IMR-90 (cell line): ENCODE measurements at regions not wholly inside any gene's neighbourhood (a gene's known extent, or its start where the extent isn't known, plus 50 kb on each side); places are given as distances from the start of the nearest gene placed in this dataset.

ENCODE experiments used
- ATAC-seq: fragments of 200-7000 bp; cut with Tn5 transposase; 2 replicates; pipeline ENCODE4 v1.9.1; 2020; ENCODE audit warnings: low read depth, mild to moderate bottlenecking, moderate library complexity
- BruUV-seq: library from RNA; stranded (reverse); fragments of 400-500 nt; replicated peaks from 2 replicates; lab custom pipeline; 2021; lab: Mats Ljungman, UMichigan
- CTCF ChIA-PET: fragments of 300-600 bp; formaldehyde crosslinking; extraction: SDS; loops from one replicate; lab custom pipeline; 2021; ENCODE audit warnings: antibody characterized with exemption; lab: Yijun Ruan, JAX
- POLR2A ChIA-PET: fragments of 300-600 bp; sonication (Branson Sonifier 250); formaldehyde crosslinking; loops from one replicate; lab custom pipeline; 2022; ENCODE audit warnings: antibody characterized with exemption; ENCODE audit not compliant: unreplicated experiment; lab: Charles Lee
- DNase-seq: peaks from one replicate; pipeline ENCODE4 v3.0.0; 2013
- H2AFZ ChIP-seq: replicated peaks from 2 replicates; pipeline ENCODE3; 2013; ENCODE audit warnings: low read length, mild to moderate bottlenecking; ENCODE audit not compliant: poor library complexity
- H2AK5ac ChIP-seq: 2 replicates; pipeline ENCODE4 v1.6.1; 2013; ENCODE audit warnings: low read depth, low read length, inconsistent platforms
- H2AK9ac ChIP-seq: replicated peaks from 2 replicates; pipeline ENCODE3; 2013; ENCODE audit warnings: mild to moderate bottlenecking, low read depth, low read length, moderate library complexity; ENCODE audit not compliant: poor library complexity
- H2BK120ac ChIP-seq: 2 replicates; pipeline ENCODE4 v1.6.1; 2013; ENCODE audit warnings: low read depth, low read length, inconsistent platforms
- H2BK15ac ChIP-seq: 3 replicates; pipeline ENCODE4 v1.6.1; 2013; ENCODE audit warnings: low read depth, low read length, inconsistent platforms
- H2BK20ac ChIP-seq: 2 replicates; pipeline ENCODE4 v1.6.1; 2013; ENCODE audit warnings: low read depth, mild to moderate bottlenecking, inconsistent platforms, low read length, moderate library complexity
- H2BK5ac ChIP-seq: 2 replicates; pipeline ENCODE4 v1.6.1; 2013; ENCODE audit warnings: mild to moderate bottlenecking, low read depth, low read length, inconsistent platforms; ENCODE audit not compliant: poor library complexity, severe bottlenecking
- H3K14ac ChIP-seq: replicated peaks from 2 replicates; pipeline ENCODE4 v1.6.1; 2013; ENCODE audit warnings: low read depth, low read length, inconsistent platforms
- H3K18ac ChIP-seq: 2 replicates; pipeline ENCODE4 v1.6.1; 2013; ENCODE audit warnings: low read depth, low read length, control low read depth
- H3K23ac ChIP-seq: 2 replicates; pipeline ENCODE4 v1.6.1; 2013; ENCODE audit warnings: low read depth, low read length, inconsistent platforms
- H3K27ac ChIP-seq: 2 replicates; pipeline ENCODE4 v1.5.1; 2013; ENCODE audit warnings: mild to moderate bottlenecking, control low read depth, low read length; ENCODE audit not compliant: insufficient read depth
- H3K27me3 ChIP-seq: 2 replicates; pipeline ENCODE4 v1.6.1; 2013; ENCODE audit warnings: low read length; ENCODE audit not compliant: control insufficient read depth, insufficient read depth
- H3K36me3 ChIP-seq: 2 replicates; pipeline ENCODE4 v1.6.1; 2013; ENCODE audit warnings: low read length, mixed read lengths; ENCODE audit not compliant: control insufficient read depth, insufficient read depth
- H3K4ac ChIP-seq: 2 replicates; pipeline ENCODE4 v1.6.1; 2013; ENCODE audit warnings: low read depth, low read length, inconsistent platforms
- H3K4me1 ChIP-seq: 2 replicates; pipeline ENCODE4 v1.6.1; 2013; ENCODE audit warnings: low read length, mixed read lengths; ENCODE audit not compliant: control insufficient read depth, insufficient read depth
- H3K4me2 ChIP-seq: 2 replicates; pipeline ENCODE4 v1.6.1; 2013; ENCODE audit warnings: low read depth, mild to moderate bottlenecking, control low read depth, low read length, moderate library complexity
- H3K4me3 ChIP-seq: 2 replicates; pipeline ENCODE4 v1.5.1; 2013; ENCODE audit warnings: low read depth, mild to moderate bottlenecking, control low read depth, low read length, moderate library complexity; ENCODE audit not compliant: insufficient read depth
- H3K56ac ChIP-seq: 2 replicates; pipeline ENCODE4 v1.6.1; 2013; ENCODE audit warnings: low read length, inconsistent platforms; ENCODE audit not compliant: insufficient read depth; ENCODE audit errors: extremely low read depth
- H3K79me1 ChIP-seq, 2 experiments: 2 replicates each; pipeline ENCODE4 v1.6.1; 2013; ENCODE audit warnings: low read length in 2 of 2, inconsistent platforms in 1 of 2, low read depth in 1 of 2
- H3K9ac ChIP-seq: 2 replicates; pipeline ENCODE4 v1.6.1; 2013; ENCODE audit warnings: low read depth, low read length, control low read depth
- H3K9me1 ChIP-seq: 2 replicates; pipeline ENCODE4 v1.6.1; 2013; ENCODE audit warnings: low read length, inconsistent platforms; ENCODE audit not compliant: insufficient read depth
- H3K9me3 ChIP-seq: 2 replicates; pipeline ENCODE4 v1.6.1; 2013; ENCODE audit warnings: low read length; ENCODE audit not compliant: control insufficient read depth, insufficient read depth
- H4K20me1 ChIP-seq: 2 replicates; pipeline ENCODE4 v1.6.1; 2013; ENCODE audit warnings: low read length, inconsistent platforms; ENCODE audit not compliant: insufficient read depth
- H4K5ac ChIP-seq: 2 replicates; pipeline ENCODE4 v1.6.1; 2013; ENCODE audit warnings: mild to moderate bottlenecking, low read depth, low read length, control low read depth
- H4K8ac ChIP-seq, 2 experiments: 2 replicates each; pipeline ENCODE4 v1.6.1; 2013; ENCODE audit warnings: low read depth in 2 of 2, low read length in 2 of 2, control low read depth in 1 of 2, inconsistent platforms in 1 of 2
- H4K91ac ChIP-seq: 2 replicates; pipeline ENCODE4 v1.6.1; 2013; ENCODE audit warnings: low read depth, low read length, inconsistent platforms; ENCODE audit not compliant: insufficient read depth
- BHLHE40 ChIP-seq: fragments of 150-350 bp; IDR thresholded peaks from 2 replicates; pipeline ENCODE4 v1.6.1; 2016; ENCODE audit warnings: mild to moderate bottlenecking, low read depth, low read length
- CEBPB ChIP-seq: IDR thresholded peaks from 2 replicates; pipeline ENCODE4 v1.6.1; 2012; ENCODE audit warnings: low read depth, low read length, improper control_type of control experiment
- CHD1 ChIP-seq: IDR thresholded peaks from 2 replicates; pipeline ENCODE4 v1.6.1; 2012; ENCODE audit warnings: low read depth, low read length, improper control_type of control experiment
- FOS ChIP-seq: fragments of 150-350 bp; IDR thresholded peaks from 2 replicates; pipeline ENCODE4 v1.6.1; 2016; ENCODE audit warnings: low read depth, low read length
- MAFK ChIP-seq: IDR thresholded peaks from 2 replicates; pipeline ENCODE4 v1.6.1; 2012; ENCODE audit warnings: low read depth, low read length, improper control_type of control experiment
- MAZ ChIP-seq: IDR thresholded peaks from 2 replicates; pipeline ENCODE4 v1.6.1; 2012; ENCODE audit warnings: low read depth, mild to moderate bottlenecking, low read length, improper control_type of control experiment, moderate library complexity, borderline replicate concordance
- MXI1 ChIP-seq: IDR thresholded peaks from 2 replicates; pipeline ENCODE4 v1.6.1; 2012; ENCODE audit warnings: low read depth, mild to moderate bottlenecking, low read length, moderate library complexity, borderline replicate concordance
- NFE2L2 ChIP-seq: fragments of 150-350 bp; IDR thresholded peaks from 2 replicates; pipeline ENCODE4 v1.6.1; 2016; ENCODE audit warnings: low read depth, mild to moderate bottlenecking, low read length
- POLR2A ChIP-seq: IDR thresholded peaks from 2 replicates; pipeline ENCODE4 v1.6.1; 2012; ENCODE audit warnings: mild to moderate bottlenecking, low read depth, low read length
- RAD21 ChIP-seq: IDR thresholded peaks from 2 replicates; pipeline ENCODE4 v1.6.1; 2012; ENCODE audit warnings: low read length, improper control_type of control experiment
- RCOR1 ChIP-seq: IDR thresholded peaks from 2 replicates; pipeline ENCODE4 v1.6.1; 2012; ENCODE audit warnings: mild to moderate bottlenecking, low read length, improper control_type of control experiment; ENCODE audit not compliant: insufficient replicate concordance
- RFX5 ChIP-seq: IDR thresholded peaks from 2 replicates; pipeline ENCODE4 v1.8.0; 2012; ENCODE audit warnings: low read depth, mild to moderate bottlenecking, low read length, moderate library complexity
- SMC3 ChIP-seq: fragments of 150-350 bp; IDR thresholded peaks from 2 replicates; pipeline ENCODE4 v1.6.1; 2016; ENCODE audit warnings: low read depth, mild to moderate bottlenecking, antibody characterized with exemption, low read length, moderate library complexity
- WGBS, 2 experiments: methylation state at CpG; one replicate each; pipeline versions ENCODE4 v1.1.5 to v1.1.7; 2013; ENCODE audit warnings: missing lambda C conversion rate in 2 of 2; ENCODE audit not compliant: insufficient read length in 1 of 2; ENCODE audit errors: extremely low coverage in 2 of 2; 5-methylcytosine and 5-hydroxymethylcytosine counted together
- dilution Hi-C: fragments of 300-500 bp; cut with HindIII; formaldehyde crosslinking; loops from one replicate; pipeline ENCODE4 v1.14.3; 2018; ENCODE audit warnings: low sequenced_read_pairs; ENCODE audit not compliant: unreplicated experiment
- in situ Hi-C: fragments of 300-500 bp; cut with MboI; formaldehyde crosslinking; loops from 3 replicates; pipeline ENCODE4 v1.14.3; 2019; ENCODE audit warnings: low sequenced_read_pairs, inconsistent platforms, mixed read lengths
- intact Hi-C: fragments of 100-400 bp; cut with micrococcal nuclease; formaldehyde crosslinking; loops from 2 replicates; pipeline ENCODE4 v1.10.0; 2022
- TF ChIP-seq, protein P1 (sequence below): conservative IDR thresholded peaks from 2 replicates; pipeline ENCODE4 v1.5.1; 2012; ENCODE audit warnings: mild to moderate bottlenecking, low read depth, low read length, improper control_type of control experiment
- TF ChIP-seq, protein P2 (sequence below): fragments of 150-350 bp; IDR thresholded peaks from 2 replicates; pipeline ENCODE4 v1.6.1; 2016; ENCODE audit warnings: low read depth, mild to moderate bottlenecking, low read length, moderate library complexity, borderline replicate concordance
- TF ChIP-seq, protein P3 (sequence below): fragments of 150-350 bp; IDR thresholded peaks from 2 replicates; pipeline ENCODE4 v1.6.1; 2017; ENCODE audit warnings: mild to moderate bottlenecking, antibody characterized with exemption, low read length, low read depth

DNA sequence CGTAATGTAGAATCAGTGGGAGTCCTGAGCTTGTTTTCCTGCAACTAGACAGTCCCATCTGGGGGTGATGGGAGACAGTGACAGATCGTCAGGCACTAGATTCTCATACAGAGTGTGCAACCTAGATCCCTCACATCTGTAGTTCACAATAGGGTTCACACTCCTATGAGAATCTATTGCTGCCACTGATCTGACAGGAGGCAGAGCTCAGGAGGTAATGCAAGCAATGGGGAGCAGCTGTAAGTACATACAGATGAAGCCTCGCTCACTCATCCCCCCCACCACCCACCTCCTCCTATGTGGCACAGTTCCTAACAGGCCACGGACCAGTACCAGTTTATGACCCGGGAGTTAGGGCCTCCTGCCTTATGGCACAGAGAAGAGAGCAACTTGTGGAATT lies 116.2 kb upstream of the PIK3R1 start:
- H2BK120ac ChIP-seq: no peak overlapping the region
- H3K56ac ChIP-seq: no peak overlapping the region
- TF ChIP-seq NFE2L2 (no peak), RFX5 (no peak), MXI1 (no peak), FOS (no peak), RCOR1 (no peak), POLR2A (no peak), SMC3 (no peak), CHD1 (no peak), CEBPB (no peak), MAZ (no peak), RAD21 (no peak), BHLHE40 (no peak), MAFK (no peak)
- TF ChIP-seq, protein P1, sequence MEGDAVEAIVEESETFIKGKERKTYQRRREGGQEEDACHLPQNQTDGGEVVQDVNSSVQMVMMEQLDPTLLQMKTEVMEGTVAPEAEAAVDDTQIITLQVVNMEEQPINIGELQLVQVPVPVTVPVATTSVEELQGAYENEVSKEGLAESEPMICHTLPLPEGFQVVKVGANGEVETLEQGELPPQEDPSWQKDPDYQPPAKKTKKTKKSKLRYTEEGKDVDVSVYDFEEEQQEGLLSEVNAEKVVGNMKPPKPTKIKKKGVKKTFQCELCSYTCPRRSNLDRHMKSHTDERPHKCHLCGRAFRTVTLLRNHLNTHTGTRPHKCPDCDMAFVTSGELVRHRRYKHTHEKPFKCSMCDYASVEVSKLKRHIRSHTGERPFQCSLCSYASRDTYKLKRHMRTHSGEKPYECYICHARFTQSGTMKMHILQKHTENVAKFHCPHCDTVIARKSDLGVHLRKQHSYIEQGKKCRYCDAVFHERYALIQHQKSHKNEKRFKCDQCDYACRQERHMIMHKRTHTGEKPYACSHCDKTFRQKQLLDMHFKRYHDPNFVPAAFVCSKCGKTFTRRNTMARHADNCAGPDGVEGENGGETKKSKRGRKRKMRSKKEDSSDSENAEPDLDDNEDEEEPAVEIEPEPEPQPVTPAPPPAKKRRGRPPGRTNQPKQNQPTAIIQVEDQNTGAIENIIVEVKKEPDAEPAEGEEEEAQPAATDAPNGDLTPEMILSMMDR: no peak
- TF ChIP-seq, protein P2, sequence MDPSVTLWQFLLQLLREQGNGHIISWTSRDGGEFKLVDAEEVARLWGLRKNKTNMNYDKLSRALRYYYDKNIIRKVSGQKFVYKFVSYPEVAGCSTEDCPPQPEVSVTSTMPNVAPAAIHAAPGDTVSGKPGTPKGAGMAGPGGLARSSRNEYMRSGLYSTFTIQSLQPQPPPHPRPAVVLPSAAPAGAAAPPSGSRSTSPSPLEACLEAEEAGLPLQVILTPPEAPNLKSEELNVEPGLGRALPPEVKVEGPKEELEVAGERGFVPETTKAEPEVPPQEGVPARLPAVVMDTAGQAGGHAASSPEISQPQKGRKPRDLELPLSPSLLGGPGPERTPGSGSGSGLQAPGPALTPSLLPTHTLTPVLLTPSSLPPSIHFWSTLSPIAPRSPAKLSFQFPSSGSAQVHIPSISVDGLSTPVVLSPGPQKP: no peak
- TF ChIP-seq, protein P3, sequence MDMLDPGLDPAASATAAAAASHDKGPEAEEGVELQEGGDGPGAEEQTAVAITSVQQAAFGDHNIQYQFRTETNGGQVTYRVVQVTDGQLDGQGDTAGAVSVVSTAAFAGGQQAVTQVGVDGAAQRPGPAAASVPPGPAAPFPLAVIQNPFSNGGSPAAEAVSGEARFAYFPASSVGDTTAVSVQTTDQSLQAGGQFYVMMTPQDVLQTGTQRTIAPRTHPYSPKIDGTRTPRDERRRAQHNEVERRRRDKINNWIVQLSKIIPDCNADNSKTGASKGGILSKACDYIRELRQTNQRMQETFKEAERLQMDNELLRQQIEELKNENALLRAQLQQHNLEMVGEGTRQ: no peak
- no TSS peak for BruUV-seq
- no peak overlapping the region for H3K4me3 ChIP-seq
- H3K9me3 ChIP-seq: no peaks in the 10 kb centered on the region
- H3K4me1 ChIP-seq: no peaks in the 10 kb centered on the region
- no peak overlapping the region for H2BK20ac ChIP-seq
- ATAC-seq: no peak
- CTCF ChIA-PET: no interaction called here
- H2AK5ac ChIP-seq: no peak overlapping the region
- H3K18ac ChIP-seq: no peak overlapping the region
- 0 out of 2 replicates have a peak, but pooled peaks cover 1% of the 10 kb centered on the region for H3K27me3 ChIP-seq
- in situ Hi-C loops: no loop called here
- H2AFZ ChIP-seq: no peak overlapping the region
- H2BK5ac ChIP-seq: no peak overlapping the region
- H3K36me3 ChIP-seq: no peaks in the 10 kb centered on the region
- no peak overlapping the region for H3K9ac ChIP-seq
- H2BK15ac ChIP-seq: no peak overlapping the region
- dilution Hi-C loops: no loop called here
- no peak overlapping the region for H3K4ac ChIP-seq
- no peaks in the 10 kb centered on the region for H4K20me1 ChIP-seq
- H3K4me2 ChIP-seq: no peak overlapping the region
- no peak for DNase-seq
- no peaks in the 10 kb centered on the region for H3K9me1 ChIP-seq
- POLR2A ChIA-PET: no interaction called here
- intact Hi-C loops: no loop called here
- no peak overlapping the region for H3K27ac ChIP-seq
- no peak overlapping the region for H3K23ac ChIP-seq
- H4K8ac ChIP-seq: no peak overlapping the region
- WGBS, 2 experiments: 80% methylated on average over 2 of the region's 5 CpGs; no CpG with 5 or more reads in 1 of the 2 experiments
- H4K91ac ChIP-seq: no peak overlapping the region
- no peak overlapping the region for H2AK9ac ChIP-seq
- no peak overlapping the region for H4K5ac ChIP-seq
- H3K79me1 ChIP-seq: no peaks in the 10 kb centered on the region
- no peak overlapping the region for H3K14ac ChIP-seq
